ENCODE measurements at regions not wholly inside any gene's neighbourhood (a gene's known extent, or its start where the extent isn't known, plus 50 kb on each side); places are given as distances from the start of the nearest gene placed in this dataset.
A peak's percentile ranks its signal among the peaks of the same experiment; 100 is the strongest.

DNA sequence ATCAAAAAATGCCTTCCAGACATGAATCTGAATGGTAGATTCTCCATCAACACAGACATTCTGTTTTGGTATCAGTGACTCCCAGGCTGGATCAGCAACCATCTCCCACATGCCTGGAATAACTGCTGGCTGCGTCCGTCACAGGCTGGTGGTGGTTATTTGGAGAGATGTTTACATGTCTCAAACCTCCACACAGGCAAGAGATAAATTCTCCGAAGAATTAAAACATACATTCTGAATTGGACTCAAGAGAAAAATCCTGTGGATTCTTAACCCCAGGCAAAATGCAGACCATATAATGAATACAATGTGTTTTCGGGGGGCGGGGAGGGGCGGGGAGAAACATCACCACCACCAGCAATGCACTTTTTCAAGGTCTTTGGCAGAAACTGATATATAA is 108.2 kb downstream of the THBS2 start:
- Histone ChIP-seq H3K4me1 (peaks cover 0 to 26% (median 3%) of the 10 kb centered on the region in 4 donors), H3K9me3 (peaks cover 0 to 22% (median 7%) of the 10 kb centered on the region in 4 donors), H3K4me3 (no peak overlapping the region), H3K27ac (peak overlapping the region in 2 of 4 donors; percentile 4 to 41), H3K27me3 (no peaks in the 10 kb centered on the region), H3K36me3 (no peaks in the 10 kb centered on the region)
- TF ChIP-seq CTCF (IDR thresholded peaks at IDR 0.05), result no peak
- 47 to 50% methylated on average over 6 of the region's 6 CpGs for WGBS, 2 donors
- no peak for DNase-seq (ENCODE audit: low spot score in 2 of 2)

- Histone ChIP-seq H3K9me3 (peaks cover 0 to 11% (median 2%) of the 10 kb centered on the region in 4 donors), H3K36me3 (no peaks in the 10 kb centered on the region), H3K4me3 (no peak overlapping the region), H3K4me1 (peaks cover 0 to 26% (median 3%) of the 10 kb centered on the region in 4 donors), H3K27me3 (no peaks in the 10 kb centered on the region), H3K27ac (no peak overlapping the region)
- no peak for TF ChIP-seq CTCF (IDR thresholded peaks at IDR 0.05)
- no peak for TF ChIP-seq POLR2A (IDR thresholded peaks at IDR 0.05)
- TF ChIP-seq EP300 (IDR thresholded peaks at IDR 0.05), result no peak
- WGBS, 2 donors, result 93 to 95% methylated on average over 2 of the region's 2 CpGs
- no peak for DNase-seq (ENCODE audit: low spot score in 2 of 2)
These were observed 109.3 kb downstream of the THBS2 start for GRCh38 chr6:169144356-169144755.

GRCh38 chr6:169142538-169142844 is 111.2 kb downstream of the THBS2 start:
- H3K36me3 ChIP-seq, result no peaks in the 10 kb centered on the region
- WGBS, 2 donors, result 85% methylated on average over 8 of the region's 8 CpGs
- DNase-seq (ENCODE audit: low spot score in 2 of 2), result no peak
- TF ChIP-seq POLR2A (IDR thresholded peaks at IDR 0.05), result no peak
- TF ChIP-seq EP300 (IDR thresholded peaks at IDR 0.05), result no peak
- no peak for TF ChIP-seq CTCF (IDR thresholded peaks at IDR 0.05)
- peaks cover 0 to under 1% (median 0%) of the 10 kb centered on the region in 4 donors for H3K9me3 ChIP-seq
- peak overlapping the region in 2 of 4 donors; percentile 57 to 58 for H3K27ac ChIP-seq
- H3K4me1 ChIP-seq, result peaks cover 0 to 26% (median 3%) of the 10 kb centered on the region in 4 donors
- no peaks in the 10 kb centered on the region for H3K27me3 ChIP-seq
- no peak overlapping the region for H3K4me3 ChIP-seq

DNA sequence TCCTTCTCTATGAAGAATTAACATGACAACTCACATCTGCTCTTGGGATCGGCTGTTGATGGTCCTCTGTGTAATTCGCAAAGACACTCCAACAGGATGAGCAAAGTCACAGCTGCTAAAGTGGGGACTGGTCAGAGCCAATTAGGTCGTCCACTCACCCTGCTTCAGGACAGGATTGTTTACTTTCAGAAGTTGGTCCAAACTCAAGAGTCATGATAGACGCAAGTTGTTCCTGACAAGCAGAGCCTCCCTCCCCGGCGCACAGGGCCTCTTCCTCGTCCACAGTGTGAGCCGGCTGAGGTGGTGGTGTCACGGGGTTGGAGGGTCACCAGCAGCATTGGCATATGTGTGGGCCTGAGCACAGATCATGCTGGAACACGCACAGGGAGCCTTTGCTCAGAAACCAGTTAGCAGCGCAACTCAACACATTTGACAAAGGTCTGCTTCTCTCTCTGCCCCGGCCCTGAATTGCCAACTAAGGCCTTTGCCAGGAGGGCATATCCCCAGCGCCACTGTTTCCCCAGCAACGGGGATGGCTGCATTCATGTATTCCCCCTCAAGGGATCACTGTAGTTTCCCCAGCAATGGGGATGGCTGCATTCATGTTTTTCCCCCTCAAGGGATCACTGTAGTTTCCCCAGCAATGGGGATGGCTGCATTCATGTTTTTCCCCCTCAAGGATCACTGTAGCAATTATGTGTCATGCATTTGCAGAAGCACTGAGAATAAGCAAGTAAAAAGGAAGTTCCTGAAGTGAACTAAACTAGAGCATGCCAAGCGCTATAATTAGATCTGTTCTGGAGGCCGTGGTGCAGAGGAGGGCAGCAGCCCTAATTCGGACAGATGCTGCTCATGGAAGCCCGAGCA is 111.7 kb downstream of the THBS2 start:
- 36 to 50% methylated on average over 17 to 18 of the region's 18 CpGs for WGBS, 2 donors
- TF ChIP-seq CTCF (IDR thresholded peaks at IDR 0.05) (no peak), EP300 (IDR thresholded peaks at IDR 0.05) (no peak)
- Histone ChIP-seq H3K27ac (peak overlapping the region in 3 of 4 donors; percentile 57 to 58 (median 58)), H3K4me3 (no peak overlapping the region), H3K36me3 (no peaks in the 10 kb centered on the region), H3K4me1 (peaks cover 0 to 26% (median 3%) of the 10 kb centered on the region in 4 donors), H3K9me3 (no peaks in the 10 kb centered on the region), H3K27me3 (no peaks in the 10 kb centered on the region)
- DNase-seq (ENCODE audit: low spot score in 2 of 2), result no peak

GRCh38 chr6:169140986-169141495 is 112.6 kb downstream of the THBS2 start:
- Histone ChIP-seq H3K4me1 (peaks cover 0 to 26% (median 3%) of the 10 kb centered on the region in 4 donors), H3K27ac (peak overlapping the region in 3 of 4 donors; percentile 14 to 58 (median 57)), H3K4me3 (no peak overlapping the region), H3K27me3 (no peaks in the 10 kb centered on the region), H3K9me3 (no peaks in the 10 kb centered on the region), H3K36me3 (no peaks in the 10 kb centered on the region)
- no peak for DNase-seq (ENCODE audit: low spot score in 2 of 2)
- 88 to 94% methylated on average over 11 of the region's 11 CpGs for WGBS, 2 donors
- no peak for TF ChIP-seq EP300 (IDR thresholded peaks at IDR 0.05)

All from tibial nerve (tissue), 4 donors.